Neuronal stem cell (in vitro differentiated cells): ENCODE measurements at regions not wholly inside any gene's neighbourhood (a gene's known extent, or its start where the extent isn't known, plus 50 kb on each side); places are given as distances from the start of the nearest gene placed in this dataset.

Source experiments
- DNase-seq: peaks from one replicate; pipeline ENCODE4 v3.0.0-alpha.2; 2013; ENCODE audit warnings: low spot score
- H2AFZ ChIP-seq: one replicate; pipeline ENCODE4 v1.6.1; 2013; ENCODE audit warnings: mild to moderate bottlenecking, low read length, inconsistent platforms
- H2AK5ac ChIP-seq: 2 replicates; pipeline ENCODE4 v1.6.1; 2013; ENCODE audit warnings: low read depth, mild to moderate bottlenecking, inconsistent platforms, low read length, moderate library complexity, mixed read lengths
- H2BK120ac ChIP-seq: 2 replicates; pipeline ENCODE4 v1.6.1; 2013; ENCODE audit warnings: low read depth, mild to moderate bottlenecking, inconsistent platforms, low read length, moderate library complexity, mixed read lengths
- H2BK12ac ChIP-seq: one replicate; pipeline ENCODE4 v1.6.1; 2013; ENCODE audit warnings: low read length, inconsistent platforms
- H2BK15ac ChIP-seq: 2 replicates; pipeline ENCODE4 v1.6.1; 2013; ENCODE audit warnings: mild to moderate bottlenecking, low read length, inconsistent platforms, mixed read lengths
- H2BK5ac ChIP-seq: one replicate; pipeline ENCODE4 v1.6.1; 2013; ENCODE audit warnings: inconsistent platforms, mild to moderate bottlenecking, low read length, moderate library complexity
- H3K14ac ChIP-seq: one replicate; pipeline ENCODE4 v1.6.1; 2013; ENCODE audit warnings: low read length, inconsistent platforms
- H3K18ac ChIP-seq: 2 replicates; pipeline ENCODE4 v1.6.1; 2013; ENCODE audit warnings: low read length, inconsistent platforms
- H3K23ac ChIP-seq: 2 replicates; pipeline ENCODE4 v1.6.1; 2013; ENCODE audit warnings: low read depth, mild to moderate bottlenecking, mixed read lengths, low read length, inconsistent platforms; ENCODE audit not compliant: poor library complexity
- H3K27ac ChIP-seq: replicated peaks from 3 replicates; pipeline ENCODE4 v1.5.1; 2013; ENCODE audit warnings: low read length, inconsistent platforms
- H3K27me3 ChIP-seq, 3 experiments: 2 replicates each; pipeline ENCODE4 v1.6.1; 2013; ENCODE audit warnings: low read length in 3 of 3, mild to moderate bottlenecking in 2 of 3, inconsistent platforms in 1 of 3, low read depth in 1 of 3, mixed read lengths in 1 of 3, moderate library complexity in 1 of 3; ENCODE audit not compliant: control insufficient read depth in 3 of 3, insufficient read depth in 3 of 3
- H3K36me3 ChIP-seq, 2 donors: replicated peaks in 1 of 2; 2 replicates each; pipeline ENCODE4 v1.6.1; 2013; ENCODE audit warnings: low read length in 2 of 2; ENCODE audit not compliant: control insufficient read depth in 2 of 2, insufficient read depth in 2 of 2
- H3K4ac ChIP-seq: 2 replicates; pipeline ENCODE4 v1.6.1; 2013; ENCODE audit warnings: inconsistent platforms, mild to moderate bottlenecking, low read length, moderate library complexity
- H3K4me1 ChIP-seq, 2 donors: 1 replicate in 1 of 2; 2 replicates in 1 of 2; pipeline ENCODE4 v1.6.1; 2013; ENCODE audit warnings: low read length in 2 of 2, low read depth in 1 of 2; ENCODE audit not compliant: control insufficient read depth in 2 of 2, insufficient read depth in 1 of 2
- H3K4me2 ChIP-seq: one replicate; pipeline ENCODE4 v1.6.1; 2013; ENCODE audit warnings: mild to moderate bottlenecking, low read length, inconsistent platforms; ENCODE audit not compliant: insufficient read depth, poor library complexity, severe bottlenecking
- H3K4me3 ChIP-seq, 2 donors: 2 replicates each; pipeline ENCODE4 v1.5.1; 2013; ENCODE audit warnings: low read length in 2 of 2, mild to moderate bottlenecking in 2 of 2, inconsistent platforms in 1 of 2, moderate library complexity in 1 of 2
- H3K79me1 ChIP-seq: one replicate; pipeline ENCODE4 v1.6.1; 2013; ENCODE audit warnings: low read depth, mild to moderate bottlenecking, inconsistent platforms, low read length, moderate library complexity
- H3K9ac ChIP-seq: one replicate; pipeline ENCODE4 v1.6.1; 2013; ENCODE audit warnings: mild to moderate bottlenecking, low read depth, low read length, inconsistent platforms; ENCODE audit not compliant: poor library complexity
- H3K9me3 ChIP-seq, 2 donors: replicated peaks in 1 of 2; 2 replicates each; pipeline versions ENCODE3 to v1.6.1; 2013; ENCODE audit warnings: low read length in 2 of 2, mild to moderate bottlenecking in 2 of 2, inconsistent platforms in 1 of 2, low read depth in 1 of 2, mixed read lengths in 1 of 2, moderate library complexity in 1 of 2; ENCODE audit not compliant: control insufficient read depth in 2 of 2, insufficient read depth in 1 of 2
- H4K8ac ChIP-seq: one replicate; pipeline ENCODE4 v1.6.1; 2013; ENCODE audit warnings: low read depth, mild to moderate bottlenecking, inconsistent platforms, low read length, moderate library complexity
- H4K91ac ChIP-seq: one replicate; pipeline ENCODE4 v1.6.1; 2013; ENCODE audit warnings: low read length, low read depth, mild to moderate bottlenecking, inconsistent platforms; ENCODE audit not compliant: poor library complexity
- WGBS, 2 donors: extraction: QIAGEN DNeasy Blood & Tissue Kit; methylation state at CpG; one replicate each; pipeline ENCODE4 v1.1.7; 2013; ENCODE audit warnings: missing lambda C conversion rate in 2 of 2, mixed read lengths in 1 of 2; ENCODE audit not compliant: insufficient read length in 2 of 2, insufficient replicate concordance in 1 of 2; ENCODE audit errors: extremely low coverage in 2 of 2; 5-methylcytosine and 5-hydroxymethylcytosine counted together

- no peak overlapping the region for H2BK15ac ChIP-seq
- H2BK12ac ChIP-seq: no peak overlapping the region
- no peak overlapping the region for H3K27ac ChIP-seq
- no peak for DNase-seq
- H3K79me1 ChIP-seq: no peaks in the 10 kb centered on the region
- no peak overlapping the region for H4K91ac ChIP-seq
- H3K14ac ChIP-seq: no peak overlapping the region
- no peak overlapping the region for H3K4me2 ChIP-seq
- H3K9ac ChIP-seq: no peak overlapping the region
- no peaks in the 10 kb centered on the region for H3K36me3 ChIP-seq
- H3K4me1 ChIP-seq: no peaks in the 10 kb centered on the region
- no peak overlapping the region for H4K8ac ChIP-seq
- no peaks in the 10 kb centered on the region for H3K9me3 ChIP-seq
- H3K27me3 ChIP-seq: no peaks in the 10 kb centered on the region
- no peak overlapping the region for H3K4me3 ChIP-seq
- H2BK5ac ChIP-seq: no peak overlapping the region
- WGBS, 2 donors: no CpG with 5 or more reads among the region's 1 CpG
- H2BK120ac ChIP-seq: no peak overlapping the region
- no peak overlapping the region for H2AK5ac ChIP-seq
- H2AFZ ChIP-seq: no peak overlapping the region
- no peak overlapping the region for H3K4ac ChIP-seq
- H3K18ac ChIP-seq: no peak overlapping the region
- H3K23ac ChIP-seq: no peak overlapping the region
Measured at GRCh38 chr5:109254511-109254910, 155.3 kb downstream of the PJA2 start.

GRCh38 chr5:109253262-109253661, 156.5 kb downstream of the PJA2 start:
- no peak overlapping the region for H2BK120ac ChIP-seq
- H3K9ac ChIP-seq: no peak overlapping the region
- H2BK12ac ChIP-seq: no peak overlapping the region
- no peaks in the 10 kb centered on the region for H3K27me3 ChIP-seq
- no peaks in the 10 kb centered on the region for H3K4me1 ChIP-seq
- no peak overlapping the region for H3K23ac ChIP-seq
- no peak overlapping the region for H4K8ac ChIP-seq
- no peak overlapping the region for H2BK5ac ChIP-seq
- peak overlapping the region; percentile 78 for H3K14ac ChIP-seq
- no peak overlapping the region for H3K4ac ChIP-seq
- no peak overlapping the region for H3K27ac ChIP-seq
- H3K36me3 ChIP-seq: no peaks in the 10 kb centered on the region
- no peak overlapping the region for H3K4me2 ChIP-seq
- H2BK15ac ChIP-seq: no peak overlapping the region
- H2AK5ac ChIP-seq: no peak overlapping the region
- no peaks in the 10 kb centered on the region for H3K79me1 ChIP-seq
- WGBS, 2 donors: no CpG with 5 or more reads among the region's 5 CpGs
- H2AFZ ChIP-seq: no peak overlapping the region
- H4K91ac ChIP-seq: no peak overlapping the region
- H3K9me3 ChIP-seq: peaks cover 0 to 3% of the 10 kb centered on the region in 2 donors
- H3K18ac ChIP-seq: no peak overlapping the region
- DNase-seq: no peak
- no peak overlapping the region for H3K4me3 ChIP-seq

GRCh38 chr5:109252731-109253130, 157.0 kb downstream of the PJA2 start:
- Histone ChIP-seq H3K18ac (peak overlapping the region; percentile 15), H3K79me1 (no peaks in the 10 kb centered on the region), H4K8ac (no peak overlapping the region), H2BK15ac (no peak overlapping the region), H2AFZ (no peak overlapping the region), H2AK5ac (peak overlapping the region; percentile 25), H3K23ac (no peak overlapping the region), H3K27ac (no peak overlapping the region), H3K14ac (no peak overlapping the region), H3K4me2 (no peak overlapping the region), H3K36me3 (no peaks in the 10 kb centered on the region), H2BK120ac (no peak overlapping the region), H3K4me3 (no peak overlapping the region), H3K9me3 (peaks cover 0 to 3% of the 10 kb centered on the region in 2 donors), H3K9ac (no peak overlapping the region), H3K4ac (no peak overlapping the region), H3K4me1 (no peaks in the 10 kb centered on the region), H2BK12ac (no peak overlapping the region), H2BK5ac (no peak overlapping the region), H3K27me3 (no peaks in the 10 kb centered on the region), H4K91ac (no peak overlapping the region)
- DNase-seq: no peak
- WGBS, 2 donors: no CpG with 5 or more reads among the region's 3 CpGs

- Histone ChIP-seq H3K36me3 (no peaks in the 10 kb centered on the region), H2AFZ (no peak overlapping the region), H3K18ac (peak overlapping the region; percentile 58), H3K9ac (no peak overlapping the region), H3K23ac (no peak overlapping the region), H3K14ac (no peak overlapping the region), H2AK5ac (no peak overlapping the region), H3K27me3 (no peaks in the 10 kb centered on the region), H3K27ac (no peak overlapping the region), H4K8ac (peak overlapping the region; percentile 53), H3K9me3 (peaks cover 3 to 18% of the 10 kb centered on the region in 2 donors), H4K91ac (no peak overlapping the region), H2BK12ac (no peak overlapping the region), H3K4me3 (no peak overlapping the region), H3K79me1 (no peaks in the 10 kb centered on the region), H2BK120ac (peak overlapping the region; percentile 50), H3K4ac (no peak overlapping the region), H2BK5ac (peak overlapping the region; percentile 67), H2BK15ac (peak overlapping the region; percentile 22), H3K4me1 (no peaks in the 10 kb centered on the region), H3K4me2 (no peak overlapping the region)
- no peak for DNase-seq
- no CpG with 5 or more reads among the region's 24 CpGs for WGBS, 2 donors
Measured at GRCh38 chr5:109250533-109251329, 159.0 kb downstream of the PJA2 start.
